ENCODE measurements at regions not wholly inside any gene's neighbourhood (a gene's known extent, or its start where the extent isn't known, plus 50 kb on each side); places are given as distances from the start of the nearest gene placed in this dataset.
A peak's percentile ranks its signal among the peaks of the same experiment; 100 is the strongest.
"Not testable (repeated sequence)": the region's sequence is repeated elsewhere in the genome, so short reads cannot be mapped to it uniquely, and the experiment has no call there.

GRCh38 chr6:109893606-109894005 is 84.5 kb upstream of the GPR6 start:
- H3K36me3 ChIP-seq (ENCODE audit: control insufficient read depth, insufficient read depth, low read length), result no peaks in the 10 kb centered on the region
- H3K4me3 ChIP-seq (ENCODE audit: low read length), result no peak overlapping the region
- no peak overlapping the region for H3K27ac ChIP-seq (ENCODE audit: low read length)
- DNase-seq, result no peak
- no peaks in the 10 kb centered on the region for H3K27me3 ChIP-seq (ENCODE audit: control insufficient read depth, insufficient read depth, low read length)
- no peaks in the 10 kb centered on the region for H3K9me3 ChIP-seq (replicated peaks; ENCODE audit: control insufficient read depth, low read depth, low read length)
- WGBS (ENCODE audit: insufficient coverage), result 100% methylated on average over 4 of the region's 4 CpGs
- no peaks in the 10 kb centered on the region for H3K4me1 ChIP-seq (ENCODE audit: control insufficient read depth, insufficient read depth, low read length)

GRCh38 chr6:109894181-109894580 is 83.9 kb upstream of the GPR6 start:
- peak; percentile 49 for DNase-seq
- H3K9me3 ChIP-seq (replicated peaks; ENCODE audit: control insufficient read depth, low read depth, low read length), result no peaks in the 10 kb centered on the region
- H3K4me3 ChIP-seq (ENCODE audit: low read length), result no peak overlapping the region
- H3K27ac ChIP-seq (ENCODE audit: low read length), result no peak overlapping the region
- no peaks in the 10 kb centered on the region for H3K27me3 ChIP-seq (ENCODE audit: control insufficient read depth, insufficient read depth, low read length)
- H3K36me3 ChIP-seq (ENCODE audit: control insufficient read depth, insufficient read depth, low read length), result no peaks in the 10 kb centered on the region
- H3K4me1 ChIP-seq (ENCODE audit: control insufficient read depth, insufficient read depth, low read length), result no peaks in the 10 kb centered on the region
- 91% methylated on average over 5 of the region's 5 CpGs for WGBS (ENCODE audit: insufficient coverage)

- H3K9me3 ChIP-seq (replicated peaks; ENCODE audit: control insufficient read depth, low read depth, low read length), result no peaks in the 10 kb centered on the region
- no peaks in the 10 kb centered on the region for H3K36me3 ChIP-seq (ENCODE audit: control insufficient read depth, insufficient read depth, low read length)
- no peaks in the 10 kb centered on the region for H3K27me3 ChIP-seq (ENCODE audit: control insufficient read depth, insufficient read depth, low read length)
- no peak overlapping the region for H3K4me3 ChIP-seq (ENCODE audit: low read length)
- no peak for DNase-seq
- no CpG with 5 or more reads among the region's 1 CpG for WGBS (ENCODE audit: insufficient coverage)
- H3K4me1 ChIP-seq (ENCODE audit: control insufficient read depth, insufficient read depth, low read length), result no peaks in the 10 kb centered on the region
- H3K27ac ChIP-seq (ENCODE audit: low read length), result no peak overlapping the region
Measured at GRCh38 chr6:109896341-109896740, 81.8 kb upstream of the GPR6 start.

- WGBS (ENCODE audit: insufficient coverage), result no CpG with 5 or more reads among the region's 2 CpGs
Measured at GRCh38 chr6:109897025-109897424, 81.1 kb upstream of the GPR6 start.

GRCh38 chr6:109897561-109898080 is 80.5 kb upstream of the GPR6 start:
- Histone ChIP-seq H3K27ac (ENCODE audit: low read length) (no peak overlapping the region), H3K27me3 (ENCODE audit: control insufficient read depth, insufficient read depth, low read length) (no peaks in the 10 kb centered on the region), H3K9me3 (replicated peaks; ENCODE audit: control insufficient read depth, low read depth, low read length) (no peaks in the 10 kb centered on the region), H3K4me3 (ENCODE audit: low read length) (no peak overlapping the region), H3K4me1 (ENCODE audit: control insufficient read depth, insufficient read depth, low read length) (no peaks in the 10 kb centered on the region), H3K36me3 (ENCODE audit: control insufficient read depth, insufficient read depth, low read length) (no peaks in the 10 kb centered on the region)
- no peak for DNase-seq
- 20% methylated on average over 1 of the region's 2 CpGs for WGBS (ENCODE audit: insufficient coverage)

More at GRCh38 chr6:109897025-109897424, 81.1 kb upstream of the GPR6 start:
- H3K36me3 ChIP-seq (ENCODE audit: control insufficient read depth, insufficient read depth, low read length), result no peaks in the 10 kb centered on the region
- H3K4me3 ChIP-seq (ENCODE audit: low read length), result no peak overlapping the region
- no peaks in the 10 kb centered on the region for H3K4me1 ChIP-seq (ENCODE audit: control insufficient read depth, insufficient read depth, low read length)
- H3K9me3 ChIP-seq (replicated peaks; ENCODE audit: control insufficient read depth, low read depth, low read length), result no peaks in the 10 kb centered on the region
- DNase-seq, result no peak
- H3K27me3 ChIP-seq (ENCODE audit: control insufficient read depth, insufficient read depth, low read length), result no peaks in the 10 kb centered on the region
- no peak overlapping the region for H3K27ac ChIP-seq (ENCODE audit: low read length)

GRCh38 chr6:109901976-109902375 is 76.1 kb upstream of the GPR6 start:
- no peak overlapping the region for H3K4me3 ChIP-seq (ENCODE audit: low read length)
- 95% methylated on average over 2 of the region's 2 CpGs for WGBS (ENCODE audit: insufficient coverage)
- no peak for DNase-seq
- no peaks in the 10 kb centered on the region for H3K9me3 ChIP-seq (replicated peaks; ENCODE audit: control insufficient read depth, low read depth, low read length)
- H3K27ac ChIP-seq (ENCODE audit: low read length), result no peak overlapping the region
- no peaks in the 10 kb centered on the region for H3K36me3 ChIP-seq (ENCODE audit: control insufficient read depth, insufficient read depth, low read length)
- H3K27me3 ChIP-seq (ENCODE audit: control insufficient read depth, insufficient read depth, low read length), result no peaks in the 10 kb centered on the region
- no peaks in the 10 kb centered on the region for H3K4me1 ChIP-seq (ENCODE audit: control insufficient read depth, insufficient read depth, low read length)

- no peak overlapping the region for H3K4me3 ChIP-seq (ENCODE audit: low read length)
- no peak for DNase-seq
- no peaks in the 10 kb centered on the region for H3K9me3 ChIP-seq (replicated peaks; ENCODE audit: control insufficient read depth, low read depth, low read length)
- H3K27ac ChIP-seq (ENCODE audit: low read length), result no peak overlapping the region
- H3K27me3 ChIP-seq (ENCODE audit: control insufficient read depth, insufficient read depth, low read length), result no peaks in the 10 kb centered on the region
- no peaks in the 10 kb centered on the region for H3K36me3 ChIP-seq (ENCODE audit: control insufficient read depth, insufficient read depth, low read length)
- H3K4me1 ChIP-seq (ENCODE audit: control insufficient read depth, insufficient read depth, low read length), result no peaks in the 10 kb centered on the region
- no CpG with 5 or more reads among the region's 1 CpG for WGBS (ENCODE audit: insufficient coverage)
Measured at GRCh38 chr6:109902870-109903269, 75.2 kb upstream of the GPR6 start.

- no CpG with 5 or more reads among the region's 1 CpG for WGBS (ENCODE audit: insufficient coverage)
- H3K4me3 ChIP-seq (ENCODE audit: low read length), result no peak overlapping the region
- H3K36me3 ChIP-seq (ENCODE audit: control insufficient read depth, insufficient read depth, low read length), result no peaks in the 10 kb centered on the region
- no peaks in the 10 kb centered on the region for H3K27me3 ChIP-seq (ENCODE audit: control insufficient read depth, insufficient read depth, low read length)
- DNase-seq, result no peak
- no peak overlapping the region for H3K27ac ChIP-seq (ENCODE audit: low read length)
- H3K9me3 ChIP-seq (replicated peaks; ENCODE audit: control insufficient read depth, low read depth, low read length), result no peaks in the 10 kb centered on the region
- no peaks in the 10 kb centered on the region for H3K4me1 ChIP-seq (ENCODE audit: control insufficient read depth, insufficient read depth, low read length)
Measured at GRCh38 chr6:109910571-109910970, 67.5 kb upstream of the GPR6 start.

GRCh38 chr6:109912118-109912517 is 66.0 kb upstream of the GPR6 start:
- Histone ChIP-seq H3K4me1 (ENCODE audit: control insufficient read depth, insufficient read depth, low read length) (no peaks in the 10 kb centered on the region), H3K9me3 (replicated peaks; ENCODE audit: control insufficient read depth, low read depth, low read length) (no peaks in the 10 kb centered on the region), H3K27ac (ENCODE audit: low read length) (no peak overlapping the region), H3K27me3 (ENCODE audit: control insufficient read depth, insufficient read depth, low read length) (no peaks in the 10 kb centered on the region), H3K36me3 (ENCODE audit: control insufficient read depth, insufficient read depth, low read length) (no peaks in the 10 kb centered on the region), H3K4me3 (ENCODE audit: low read length) (no peak overlapping the region)
- WGBS (ENCODE audit: insufficient coverage), result 17% methylated on average over 1 of the region's 3 CpGs
- DNase-seq, result no peak

- Histone ChIP-seq H3K4me1 (ENCODE audit: control insufficient read depth, insufficient read depth, low read length) (no peaks in the 10 kb centered on the region), H3K9me3 (replicated peaks; ENCODE audit: control insufficient read depth, low read depth, low read length) (no peaks in the 10 kb centered on the region), H3K27me3 (ENCODE audit: control insufficient read depth, insufficient read depth, low read length) (no peaks in the 10 kb centered on the region), H3K27ac (ENCODE audit: low read length) (no peak overlapping the region), H3K4me3 (ENCODE audit: low read length) (no peak overlapping the region), H3K36me3 (ENCODE audit: control insufficient read depth, insufficient read depth, low read length) (no peaks in the 10 kb centered on the region)
- DNase-seq, result no peak
- 83% methylated on average over 2 of the region's 3 CpGs for WGBS (ENCODE audit: insufficient coverage)
Measured at GRCh38 chr6:109912952-109913351, 65.2 kb upstream of the GPR6 start.

- H3K27ac ChIP-seq (ENCODE audit: low read length); H3K4me1 ChIP-seq (ENCODE audit: control insufficient read depth, insufficient read depth, low read length); H3K27me3 ChIP-seq (ENCODE audit: control insufficient read depth, insufficient read depth, low read length); DNase-seq; H3K4me3 ChIP-seq (ENCODE audit: low read length); H3K36me3 ChIP-seq (ENCODE audit: control insufficient read depth, insufficient read depth, low read length); H3K9me3 ChIP-seq (replicated peaks; ENCODE audit: control insufficient read depth, low read depth, low read length): not testable (repeated sequence)
- no CpG with 5 or more reads among the region's 1 CpG for WGBS (ENCODE audit: insufficient coverage)
Measured at GRCh38 chr6:109915748-109916147, 62.4 kb upstream of the GPR6 start.
